ENCODE measurements at regions not wholly inside any gene's neighbourhood (a gene's known extent, or its start where the extent isn't known, plus 50 kb on each side); places are given as distances from the start of the nearest gene placed in this dataset.
A peak's percentile ranks its signal among the peaks of the same experiment; 100 is the strongest.

DNA sequence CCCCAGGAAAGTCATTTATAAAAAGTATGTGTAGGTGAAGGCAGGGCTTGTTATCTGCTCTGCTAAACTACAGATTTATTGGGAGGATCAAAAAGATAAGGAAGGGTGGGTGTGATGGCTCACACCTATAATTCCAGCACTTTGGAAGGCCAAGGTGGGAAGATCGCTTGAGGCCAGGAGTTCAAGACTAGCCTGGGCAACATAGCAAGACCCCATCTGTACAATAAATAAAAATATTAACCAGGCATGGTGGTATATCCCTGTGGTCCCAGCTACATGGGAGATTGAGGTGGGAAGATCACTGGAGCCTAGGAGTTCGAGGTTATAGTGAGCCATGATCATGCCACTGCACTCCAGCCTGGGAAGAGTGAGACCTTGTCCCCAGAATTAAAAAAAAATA is 86.4 kb downstream of the NENF start:
- no peaks in the 10 kb centered on the region for H3K36me3 ChIP-seq
- peaks cover 13% of the 10 kb centered on the region for H3K27me3 ChIP-seq
- DNase-seq: no peak
- H3K27ac ChIP-seq: peak overlapping the region; percentile 55 to 74 (median 72)
- H3K4me3 ChIP-seq: no peak overlapping the region
- in situ Hi-C loops (cut with MboI; ENCODE audit: low pct_ligation_motif_present in 1 of 4, low pct_unique_long_range_greater_than_20kb in 1 of 4, low sequenced_read_pairs in 3 of 4): no loop called here
- peaks cover 15 to 33% (median 19%) of the 10 kb centered on the region in 4 donors for H3K4me1 ChIP-seq
- TF ChIP-seq POLR2AphosphoS5 (IDR thresholded peaks at IDR 0.05) (no peak), EP300 (IDR thresholded peaks at IDR 0.05; ENCODE audit: low read depth) (no peak)
- TF ChIP-seq, protein P1, sequence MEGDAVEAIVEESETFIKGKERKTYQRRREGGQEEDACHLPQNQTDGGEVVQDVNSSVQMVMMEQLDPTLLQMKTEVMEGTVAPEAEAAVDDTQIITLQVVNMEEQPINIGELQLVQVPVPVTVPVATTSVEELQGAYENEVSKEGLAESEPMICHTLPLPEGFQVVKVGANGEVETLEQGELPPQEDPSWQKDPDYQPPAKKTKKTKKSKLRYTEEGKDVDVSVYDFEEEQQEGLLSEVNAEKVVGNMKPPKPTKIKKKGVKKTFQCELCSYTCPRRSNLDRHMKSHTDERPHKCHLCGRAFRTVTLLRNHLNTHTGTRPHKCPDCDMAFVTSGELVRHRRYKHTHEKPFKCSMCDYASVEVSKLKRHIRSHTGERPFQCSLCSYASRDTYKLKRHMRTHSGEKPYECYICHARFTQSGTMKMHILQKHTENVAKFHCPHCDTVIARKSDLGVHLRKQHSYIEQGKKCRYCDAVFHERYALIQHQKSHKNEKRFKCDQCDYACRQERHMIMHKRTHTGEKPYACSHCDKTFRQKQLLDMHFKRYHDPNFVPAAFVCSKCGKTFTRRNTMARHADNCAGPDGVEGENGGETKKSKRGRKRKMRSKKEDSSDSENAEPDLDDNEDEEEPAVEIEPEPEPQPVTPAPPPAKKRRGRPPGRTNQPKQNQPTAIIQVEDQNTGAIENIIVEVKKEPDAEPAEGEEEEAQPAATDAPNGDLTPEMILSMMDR (IDR thresholded peaks at IDR 0.05): no peak
- H3K9me3 ChIP-seq: no peaks in the 10 kb centered on the region
- 77% methylated on average over 2 of the region's 2 CpGs; no CpG with 5 or more reads in 1 of the 2 donors for WGBS, 2 donors (ENCODE audit: low coverage in 1 of 2)
- intact Hi-C loops (cut with DNase I; ENCODE audit: low total_unique reads): no loop called here

DNA sequence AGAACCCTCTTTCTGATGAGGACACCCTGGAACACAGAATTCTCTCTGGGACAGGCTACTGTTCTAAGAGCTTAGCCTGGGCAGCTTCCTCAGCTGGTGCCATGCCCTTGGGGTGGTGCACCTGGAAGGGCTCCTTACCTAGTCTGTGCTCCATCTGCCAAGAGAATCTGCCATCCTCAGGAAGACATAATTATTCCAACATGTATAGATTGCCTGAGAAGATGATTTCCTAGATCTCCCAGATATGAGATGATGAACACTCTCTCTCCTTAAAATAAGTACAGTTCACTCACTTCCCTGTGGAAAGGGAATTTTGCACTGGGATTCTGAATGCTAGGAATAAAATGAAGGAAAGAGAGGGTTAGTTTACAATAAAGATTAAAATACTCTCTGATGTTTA is 87.6 kb downstream of the NENF start:
- TF ChIP-seq, protein P1 (IDR thresholded peaks at IDR 0.05): no peak
- no peak for TF ChIP-seq POLR2AphosphoS5 (IDR thresholded peaks at IDR 0.05)
- TF ChIP-seq POLR2A (IDR thresholded peaks at IDR 0.05): no peak
- no peak for TF ChIP-seq EP300 (IDR thresholded peaks at IDR 0.05; ENCODE audit: low read depth)
- no peaks in the 10 kb centered on the region for H3K36me3 ChIP-seq
- no peak overlapping the region for H3K4me3 ChIP-seq
- intact Hi-C loops (cut with DNase I; ENCODE audit: low total_unique reads) (no loop called here), in situ Hi-C loops (cut with MboI; ENCODE audit: low pct_ligation_motif_present in 1 of 4, low pct_unique_long_range_greater_than_20kb in 1 of 4, low sequenced_read_pairs in 3 of 4) (no loop called here)
- H3K27ac ChIP-seq: no peak overlapping the region
- no peaks in the 10 kb centered on the region for H3K9me3 ChIP-seq
- peaks cover 11 to 25% (median 17%) of the 10 kb centered on the region in 4 donors for H3K4me1 ChIP-seq
- peaks cover 3% of the 10 kb centered on the region for H3K27me3 ChIP-seq
- no peak for DNase-seq

DNA sequence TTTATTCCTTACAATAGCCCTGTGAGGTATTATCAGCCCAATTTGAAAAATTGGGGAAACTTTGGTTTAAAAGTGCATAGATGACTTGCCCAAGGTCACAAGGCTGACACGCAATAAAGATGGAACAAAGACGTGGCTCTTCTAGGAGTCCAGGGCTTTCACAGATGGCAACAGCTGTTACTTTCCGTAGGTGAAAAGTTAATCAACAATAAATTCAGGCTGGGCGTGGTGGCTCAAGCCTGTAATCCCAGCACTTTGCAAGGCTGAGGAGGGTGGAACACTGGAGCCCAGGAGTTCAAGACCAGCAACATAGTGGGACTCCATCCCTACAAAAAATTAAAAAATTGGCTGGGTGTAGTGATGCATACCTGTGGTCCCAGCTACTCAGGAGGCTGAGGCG is 87.8 kb upstream of the ATF3 start:
- TF ChIP-seq POLR2AphosphoS5 (IDR thresholded peaks at IDR 0.05) (no peak), EP300 (IDR thresholded peaks at IDR 0.05; ENCODE audit: low read depth) (no peak), POLR2A (IDR thresholded peaks at IDR 0.05) (no peak)
- TF ChIP-seq, protein P1 (IDR thresholded peaks at IDR 0.05): no peak
- peak; percentile 40 for DNase-seq

DNA sequence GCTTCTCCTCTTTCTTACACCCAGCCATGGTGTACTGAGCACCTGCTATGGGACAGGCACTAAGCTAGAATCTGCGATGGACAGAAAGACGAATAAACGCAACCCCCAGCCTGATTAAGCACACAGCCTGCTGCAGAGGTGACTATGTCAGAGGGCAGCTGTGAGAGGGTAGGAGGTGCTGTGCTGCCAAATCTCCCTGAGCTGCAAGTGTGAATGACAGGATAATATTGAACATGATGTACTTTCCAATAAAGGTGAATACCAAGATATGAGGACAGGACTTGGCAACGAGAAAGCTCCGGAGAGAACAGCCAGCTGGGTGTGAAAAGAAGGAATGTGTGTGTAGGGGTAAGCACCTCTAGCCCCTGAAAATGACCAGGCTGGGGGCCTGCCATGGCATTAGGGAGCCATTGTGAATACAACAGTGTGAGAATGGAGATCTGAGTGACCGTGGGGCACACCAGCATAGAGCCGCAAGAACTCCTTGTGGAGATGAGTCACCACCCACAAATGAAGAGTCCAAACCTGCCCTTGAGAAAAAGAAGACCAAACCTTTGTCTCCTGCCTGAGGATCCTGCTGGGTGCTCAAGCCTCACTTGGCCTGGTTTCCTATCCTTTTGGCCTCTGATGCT is 83.0 kb upstream of the ATF3 start:
- H3K27me3 ChIP-seq: no peaks in the 10 kb centered on the region
- 87 to 89% methylated on average over 3 to 7 of the region's 7 CpGs for WGBS, 2 donors (ENCODE audit: low coverage in 1 of 2)
- no peak overlapping the region for H3K4me3 ChIP-seq
- no peaks in the 10 kb centered on the region for H3K9me3 ChIP-seq
- in situ Hi-C loops (cut with MboI; ENCODE audit: low pct_ligation_motif_present in 1 of 4, low pct_unique_long_range_greater_than_20kb in 1 of 4, low sequenced_read_pairs in 3 of 4): no loop called here
- H3K27ac ChIP-seq: no peak overlapping the region
- TF ChIP-seq EP300 (IDR thresholded peaks at IDR 0.05; ENCODE audit: low read depth): no peak
- TF ChIP-seq, protein P1 (IDR thresholded peaks at IDR 0.05): no peak
- no peak for TF ChIP-seq POLR2A (IDR thresholded peaks at IDR 0.05)
- TF ChIP-seq POLR2AphosphoS5 (IDR thresholded peaks at IDR 0.05): no peak
- intact Hi-C loops (cut with DNase I; ENCODE audit: low total_unique reads): no loop called here
- no peaks in the 10 kb centered on the region for H3K36me3 ChIP-seq
- peaks cover 0 to 5% (median 2%) of the 10 kb centered on the region in 4 donors for H3K4me1 ChIP-seq
- DNase-seq: no peak

More for the DNA sequence above, 87.8 kb upstream of the ATF3 start:
- intact Hi-C loops (cut with DNase I; ENCODE audit: low total_unique reads) (no loop called here), in situ Hi-C loops (cut with MboI; ENCODE audit: low pct_ligation_motif_present in 1 of 4, low pct_unique_long_range_greater_than_20kb in 1 of 4, low sequenced_read_pairs in 3 of 4) (no loop called here)
- Histone ChIP-seq H3K27me3 (peaks cover 3% of the 10 kb centered on the region), H3K9me3 (no peaks in the 10 kb centered on the region), H3K36me3 (no peaks in the 10 kb centered on the region), H3K4me1 (peaks cover 11 to 25% (median 17%) of the 10 kb centered on the region in 4 donors), H3K27ac (no peak overlapping the region), H3K4me3 (no peak overlapping the region)
- WGBS, 2 donors (ENCODE audit: low coverage in 1 of 2): 45 to 49% methylated on average over 4 to 5 of the region's 5 CpGs
